H1 (cell line): ENCODE measurements at regions not wholly inside any gene's neighbourhood (a gene's known extent, or its start where the extent isn't known, plus 50 kb on each side); places are given as distances from the start of the nearest gene placed in this dataset.

Experiments
- MAFK ChIP-seq: IDR thresholded peaks from 2 replicates; pipeline ENCODE4 v1.6.1; 2012; ENCODE audit warnings: low read depth, mild to moderate bottlenecking, improper control_type of control experiment, low read length
- NANOG ChIP-seq: IDR thresholded peaks from 2 replicates; pipeline ENCODE4 v1.6.1; 2011; ENCODE audit warnings: low read length, low read depth, mild to moderate bottlenecking, inconsistent platforms; ENCODE audit not compliant: insufficient read depth, poor library complexity, severe bottlenecking
- YY1 ChIP-seq: IDR thresholded peaks from 2 replicates; pipeline ENCODE4 v1.6.1; 2011; ENCODE audit warnings: low read depth, mild to moderate bottlenecking, low read length

DNA sequence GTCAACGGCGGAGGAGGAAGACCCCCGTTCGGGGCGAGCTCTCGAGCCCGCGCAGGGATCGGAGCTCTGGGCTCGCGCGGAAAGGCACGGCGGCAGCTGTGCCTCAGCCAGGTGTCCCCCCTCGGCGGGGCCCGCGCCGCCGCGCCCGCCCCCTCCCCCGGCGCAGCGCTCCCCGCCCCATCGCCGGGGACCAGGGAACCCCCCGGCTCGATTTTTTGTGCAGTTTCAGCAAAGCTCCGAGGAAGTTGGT is 110.0 kb downstream of the KCNRG start:
- TF ChIP-seq MAFK, result no peak
- TF ChIP-seq NANOG, result no peak
- no peak for TF ChIP-seq YY1
